HepG2 (cell line): ENCODE measurements at regions not wholly inside any gene's neighbourhood (a gene's known extent, or its start where the extent isn't known, plus 50 kb on each side); places are given as distances from the start of the nearest gene placed in this dataset.

Source experiments
- BCL6 ChIP-seq: IDR thresholded peaks from 2 replicates; pipeline ENCODE4 v1.6.1; 2016; ENCODE audit warnings: missing genetic modification reagents, missing compliant biosample characterization
- CTCF ChIP-seq: sonication (generic); formaldehyde crosslinking; IDR thresholded peaks from 2 replicates; pipeline ENCODE4 v1.5.0; 2020; ENCODE audit warnings: mild to moderate bottlenecking, missing genetic modification reagents, moderate library complexity
- FUBP1 ChIP-seq: sonication (generic); formaldehyde crosslinking; IDR thresholded peaks from 2 replicates; pipeline ENCODE4 v1.5.1; 2020; ENCODE audit warnings: missing genetic modification reagents, mild to moderate bottlenecking, borderline replicate concordance
- GLI4 ChIP-seq: sonication (generic); formaldehyde crosslinking; IDR thresholded peaks from 2 replicates; pipeline ENCODE4 v1.5.1; 2020; ENCODE audit warnings: missing genetic modification reagents, mild to moderate bottlenecking, moderate library complexity, borderline replicate concordance
- HNF4A ChIP-seq: sonication (generic); formaldehyde crosslinking; IDR thresholded peaks from 2 replicates; pipeline ENCODE4 v1.4.0; 2020; ENCODE audit warnings: missing genetic modification reagents
- POLR2A ChIP-seq, 2 experiments: IDR thresholded peaks; 2 replicates each; pipeline ENCODE4 v1.6.1; 2011; ENCODE audit warnings: low read depth in 2 of 2, low read length in 2 of 2, mild to moderate bottlenecking in 1 of 2, moderate library complexity in 1 of 2; ENCODE audit not compliant: insufficient read depth in 1 of 2
- SPEN ChIP-seq: sonication (generic); formaldehyde crosslinking; IDR thresholded peaks from 2 replicates; pipeline ENCODE4 v1.5.1; 2020; ENCODE audit warnings: low read depth, mild to moderate bottlenecking, missing genetic modification reagents
- TCF12 ChIP-seq, 2 experiments: fragments of 450-650 bp in 1 of 2; sonication (generic) in 1 of 2; formaldehyde crosslinking in 1 of 2; IDR thresholded peaks; 2 replicates each; pipeline versions ENCODE4 v1.6.1 to v1.8.0; 2017 to 2022; ENCODE audit warnings: antibody characterized with exemption in 1 of 2, mild to moderate bottlenecking in 1 of 2, missing genetic modification reagents in 1 of 2, moderate library complexity in 1 of 2
- ZNF205 ChIP-seq: IDR thresholded peaks from 2 replicates; pipeline ENCODE4 v1.6.1; 2018; ENCODE audit warnings: missing biosample characterization, missing genetic modification reagents
- ZNF274 ChIP-seq: sonication (generic); formaldehyde crosslinking; IDR thresholded peaks from 2 replicates; pipeline ENCODE4 v1.5.1; 2020; ENCODE audit warnings: mild to moderate bottlenecking, missing genetic modification reagents

- TF ChIP-seq ZNF274 (CRISPR knock-in tag): no peak
- TF ChIP-seq CTCF (CRISPR knock-in tag): no peak
- no peak for TF ChIP-seq ZNF205 (CRISPR knock-in tag)
- no peak for TF ChIP-seq BCL6 (CRISPR knock-in tag)
- TF ChIP-seq FUBP1 (CRISPR knock-in tag): no peak
- no peak for TF ChIP-seq GLI4 (CRISPR knock-in tag)
- TF ChIP-seq TCF12 (IDR thresholded peaks at IDR 0.05): no peak
- TF ChIP-seq TCF12 (CRISPR knock-in tag; IDR thresholded peaks at IDR 0.05): no peak
- TF ChIP-seq HNF4A (CRISPR knock-in tag): no peak
- no peak for TF ChIP-seq SPEN
- no peak for TF ChIP-seq POLR2A (IDR thresholded peaks at IDR 0.05; ENCODE audit: insufficient read depth in 1 of 2, low read depth in 2 of 2, low read length in 2 of 2)
Measured at GRCh38 chr6:111941686-111942330, 68.6 kb upstream of the FYN start.
